BE2C (cell line): ENCODE measurements at regions not wholly inside any gene's neighbourhood (a gene's known extent, or its start where the extent isn't known, plus 50 kb on each side); places are given as distances from the start of the nearest gene placed in this dataset.

Experiments
- DNase-seq: peaks from one replicate; pipeline ENCODE4 v3.0.0-alpha.2; 2020
- H3K27me3 ChIP-seq: fragments of 250-450 bp; sonication (Bioruptor Pico); 2 replicates; pipeline ENCODE4 v1.5.1; 2020; ENCODE audit warnings: mild to moderate bottlenecking
- H3K36me3 ChIP-seq: fragments of 250-450 bp; sonication (Bioruptor Pico); 2 replicates; pipeline ENCODE4 v1.5.1; 2020; ENCODE audit warnings: mild to moderate bottlenecking
- H3K4me1 ChIP-seq: fragments of 250-450 bp; sonication (Bioruptor Pico); 2 replicates; pipeline ENCODE4 v1.5.1; 2020
- H3K4me3 ChIP-seq: 2 replicates; pipeline ENCODE4 v1.5.1; 2011; ENCODE audit warnings: low read depth, low read length
- H3K9me3 ChIP-seq: fragments of 250-450 bp; sonication (Bioruptor Pico); 2 replicates; pipeline ENCODE4 v1.5.1; 2020
- CTCF ChIP-seq: IDR thresholded peaks from 2 replicates; pipeline ENCODE4 v1.5.1; 2012; ENCODE audit warnings: mild to moderate bottlenecking, low read depth, low read length

GRCh38 chr2:14928056-14928455, 295.5 kb downstream of the LRATD1 start:
- no peak for TF ChIP-seq CTCF
- no peak for DNase-seq
- Histone ChIP-seq H3K4me3 (no peak overlapping the region), H3K27me3 (no peaks in the 10 kb centered on the region), H3K36me3 (no peaks in the 10 kb centered on the region), H3K9me3 (no peaks in the 10 kb centered on the region), H3K4me1 (no peaks in the 10 kb centered on the region)

GRCh38 chr2:14930441-14930840, 297.9 kb downstream of the LRATD1 start:
- no peak for DNase-seq
- Histone ChIP-seq H3K36me3 (no peaks in the 10 kb centered on the region), H3K9me3 (no peaks in the 10 kb centered on the region), H3K4me3 (no peak overlapping the region), H3K4me1 (no peaks in the 10 kb centered on the region), H3K27me3 (no peaks in the 10 kb centered on the region)
- TF ChIP-seq CTCF: no peak

GRCh38 chr2:14932285-14932684, 299.8 kb downstream of the LRATD1 start:
- no peaks in the 10 kb centered on the region for H3K36me3 ChIP-seq
- no peak overlapping the region for H3K4me3 ChIP-seq
- no peak for DNase-seq
- TF ChIP-seq CTCF: no peak
- H3K27me3 ChIP-seq: no peaks in the 10 kb centered on the region
- no peaks in the 10 kb centered on the region for H3K4me1 ChIP-seq
- H3K9me3 ChIP-seq: no peaks in the 10 kb centered on the region

- no peak overlapping the region for H3K4me3 ChIP-seq
- TF ChIP-seq CTCF: no peak
- H3K4me1 ChIP-seq: no peaks in the 10 kb centered on the region
- no peaks in the 10 kb centered on the region for H3K36me3 ChIP-seq
- DNase-seq: no peak
- no peaks in the 10 kb centered on the region for H3K27me3 ChIP-seq
- no peaks in the 10 kb centered on the region for H3K9me3 ChIP-seq
Measured at GRCh38 chr2:14933753-14934152, 301.2 kb downstream of the LRATD1 start.

GRCh38 chr2:14936426-14936825, 303.9 kb downstream of the LRATD1 start:
- Histone ChIP-seq H3K4me3 (no peak overlapping the region), H3K27me3 (no peaks in the 10 kb centered on the region), H3K4me1 (no peaks in the 10 kb centered on the region), H3K9me3 (no peaks in the 10 kb centered on the region), H3K36me3 (no peaks in the 10 kb centered on the region)
- no peak for TF ChIP-seq CTCF
- DNase-seq: no peak

GRCh38 chr2:14937336-14937735, 304.8 kb downstream of the LRATD1 start:
- no peak for TF ChIP-seq CTCF
- Histone ChIP-seq H3K9me3 (no peaks in the 10 kb centered on the region), H3K36me3 (no peaks in the 10 kb centered on the region), H3K27me3 (no peaks in the 10 kb centered on the region), H3K4me1 (no peaks in the 10 kb centered on the region), H3K4me3 (no peak overlapping the region)
- DNase-seq: no peak
